ENCODE measurements at regions not wholly inside any gene's neighbourhood (a gene's known extent, or its start where the extent isn't known, plus 50 kb on each side); places are given as distances from the start of the nearest gene placed in this dataset.

- Histone ChIP-seq H3K23ac (ENCODE audit: insufficient read length) (no peak overlapping the region), H2AK5ac (ENCODE audit: low read depth, low read length) (no peak overlapping the region), H4K5ac (ENCODE audit: insufficient read length, low read depth, low read length) (no peak overlapping the region), H3K79me2 (ENCODE audit: control insufficient read depth in 1 of 2, insufficient read depth in 2 of 2, low read length in 2 of 2) (no peaks in the 10 kb centered on the region), H3K27me3 (replicated peaks in 1 of 4; ENCODE audit: control insufficient read depth in 3 of 4, extremely low read depth in 1 of 4, insufficient read depth in 3 of 4, low read length in 3 of 4) (no peaks in the 10 kb centered on the region), H3K4me1 (replicated peaks in 1 of 4; ENCODE audit: control insufficient read depth in 3 of 4, insufficient read depth in 4 of 4, low read length in 3 of 4) (peaks cover 0 to 3% (median under 1%) of the 10 kb centered on the region in 4 experiments; a peak in 4 of 7 replicates), H4K91ac (replicated peaks; ENCODE audit: insufficient read length, low read length) (no peak overlapping the region), H2BK5ac (ENCODE audit: low read depth, low read length) (no peak overlapping the region), H3K14ac (ENCODE audit: insufficient read length) (no peak overlapping the region), H2BK15ac (ENCODE audit: low read length) (no peak overlapping the region), H3K56ac (replicated peaks; ENCODE audit: insufficient read length, low read depth, low read length) (no peak overlapping the region), H4K8ac (ENCODE audit: extremely low read depth, insufficient read depth, low read length) (no peak overlapping the region), H3K4me2 (ENCODE audit: insufficient read depth in 1 of 2, low read depth in 2 of 2, low read length in 2 of 2) (no peak overlapping the region), H3K79me1 (ENCODE audit: low read depth, low read length) (no peaks in the 10 kb centered on the region), H4K20me1 (replicated peaks in 1 of 2; ENCODE audit: control insufficient read depth in 1 of 2, insufficient read depth in 2 of 2, low read length in 2 of 2) (no peaks in the 10 kb centered on the region), H3K4ac (replicated peaks; ENCODE audit: insufficient read length, low read depth, low read length) (no peak overlapping the region), H3K18ac (ENCODE audit: extremely low read depth, low read length) (no peak overlapping the region), H3K36me3 (ENCODE audit: control insufficient read depth in 2 of 4, insufficient read depth in 4 of 4, low read length in 3 of 4) (no peaks in the 10 kb centered on the region; a peak in 1 of 8 replicates), H3K27ac (ENCODE audit: low read depth, low read length) (no peak overlapping the region), H3K9me3 (ENCODE audit: insufficient read depth in 2 of 2, low read depth in 1 of 2, low read length in 1 of 2) (no peaks in the 10 kb centered on the region), H2AFZ (ENCODE audit: low read length) (no peak overlapping the region), H2BK12ac (ENCODE audit: low read depth, low read length) (no peak overlapping the region), H2BK20ac (ENCODE audit: low read length) (no peak overlapping the region), H2BK120ac (replicated peaks; ENCODE audit: low read depth, low read length) (no peak overlapping the region), H3K23me2 (ENCODE audit: low read depth, low read length) (no peaks in the 10 kb centered on the region), H3K9ac (replicated peaks in 1 of 4; ENCODE audit: extremely low read depth in 1 of 4, low read depth in 3 of 4, low read length in 3 of 4) (no peak overlapping the region), H3K4me3 (ENCODE audit: extremely low read depth in 1 of 4, insufficient read depth in 2 of 4, low read depth in 3 of 4, low read length in 4 of 4) (no peak overlapping the region)
- FAIRE-seq (no peak), DNase-seq (ENCODE audit: low read depth in 1 of 2, low spot score in 2 of 2) (no peak)
- CTCF ChIA-PET (ENCODE audit: partially characterized antibody), result interaction anchor here (0.6 kb wide), 1 partner anchor 441 kb away, joined by 5 read pairs; no protein-coding TSS in a partner anchor
- no peak for TF ChIP-seq SIRT6 (IDR thresholded peaks at IDR 0.05; ENCODE audit: low read length)
- TF ChIP-seq NANOG (IDR thresholded peaks at IDR 0.05; ENCODE audit: insufficient read depth, low read depth, low read length, poor library complexity, severe bottlenecking), result no peak
- no peak for TF ChIP-seq EP300 (IDR thresholded peaks at IDR 0.05; ENCODE audit: borderline replicate concordance in 1 of 2, low read depth in 2 of 2, low read length in 2 of 2)
- TF ChIP-seq KDM4A (IDR thresholded peaks at IDR 0.05; ENCODE audit: low read depth, low read length, severe bottlenecking), result no peak
- no peak for TF ChIP-seq RNF2 (IDR thresholded peaks at IDR 0.05; ENCODE audit: borderline replicate concordance, low read depth, low read length, missing control alignments, poor library complexity, severe bottlenecking)
- TF ChIP-seq HDAC6 (IDR thresholded peaks at IDR 0.05; ENCODE audit: low read depth, low read length), result no peak
- TF ChIP-seq CTBP2 (IDR thresholded peaks at IDR 0.05; ENCODE audit: borderline replicate concordance, insufficient read depth, insufficient read length, low read length), result no peak
- no peak for TF ChIP-seq MAFK (IDR thresholded peaks at IDR 0.05; ENCODE audit: low read depth, low read length)
- no peak for TF ChIP-seq EGR1 (IDR thresholded peaks at IDR 0.05; ENCODE audit: borderline replicate concordance, low read depth, low read length)
- POLR2A ChIA-PET (ENCODE audit: partially characterized antibody), result no interaction called here
- 95% methylated on average over 3 of the region's 3 CpGs; no CpG with 5 or more reads in 1 of the 2 experiments for WGBS, 2 experiments (ENCODE audit: extremely low coverage in 1 of 2, insufficient coverage in 1 of 2, insufficient read length in 1 of 2, insufficient replicate concordance in 2 of 2, low coverage in 1 of 2, low lambda C conversion rate in 2 of 2, missing lambda C conversion rate in 1 of 2)
These were observed 430.6 kb downstream of the ZNF608 start for GRCh38 chr5:124315741-124316415.

Measured in H1 (cell line).